Body of pancreas (tissue), 4 donors: ENCODE measurements at regions not wholly inside any gene's neighbourhood (a gene's known extent, or its start where the extent isn't known, plus 50 kb on each side); places are given as distances from the start of the nearest gene placed in this dataset.

Source experiments
- ATAC-seq: fragments of 150-250 bp; one replicate; pipeline ENCODE4 v1.9.1; 2016
- DNase-seq, 4 donors: peaks; one replicate each; pipeline ENCODE4 v3.0.0-alpha.2; 2019
- H3K27ac ChIP-seq, 4 donors: fragments of 200-600 bp; sonication (generic); 1 replicate in 3 of 4; 2 replicates in 1 of 4; pipeline versions ENCODE4 v1.5.1 to v1.6.1; 2016 to 2019; ENCODE audit warnings: mild to moderate bottlenecking in 1 of 4, mixed read lengths in 1 of 4, moderate library complexity in 1 of 4
- H3K27me3 ChIP-seq, 2 donors: fragments of 200-600 bp; sonication (generic); one replicate each; pipeline ENCODE4 v1.6.0; 2016; ENCODE audit warnings: mild to moderate bottlenecking in 1 of 2
- H3K36me3 ChIP-seq, 2 donors: fragments of 200-600 bp; sonication (generic); replicated peaks in 1 of 2; 2 replicates each; pipeline ENCODE4 v1.5.1; 2016; ENCODE audit warnings: low read depth in 2 of 2; ENCODE audit not compliant: insufficient read depth in 1 of 2
- H3K4me1 ChIP-seq: fragments of 200-600 bp; sonication (generic); one replicate; pipeline ENCODE4 v1.6.0; 2016
- H3K4me3 ChIP-seq, 2 donors: fragments of 200-600 bp; sonication (generic); 1 replicate in 1 of 2; 2 replicates in 1 of 2; pipeline ENCODE4 v1.5.1; 2016 to 2019
- H3K9me3 ChIP-seq, 3 donors: fragments of 200-600 bp; sonication (generic); 1 replicate in 2 of 3; 2 replicates in 1 of 3; pipeline ENCODE4 v1.5.1; 2016
- POLR2A ChIP-seq, 3 donors: fragments of 450-650 bp; IDR thresholded peaks; one replicate each; pipeline ENCODE4 v1.6.1; 2016; ENCODE audit warnings: antibody characterized with exemption in 3 of 3, mild to moderate bottlenecking in 2 of 3
- WGBS, 2 donors: methylation state at CpG; one replicate each; pipeline ENCODE4 v1.1.5; 2017; 5-methylcytosine and 5-hydroxymethylcytosine counted together
- intact Hi-C: fragments of 100-400 bp; cut with DNase I; formaldehyde crosslinking; loops from one replicate; pipeline ENCODE4 v1.15.1; 2023
- TF ChIP-seq, protein P1 (sequence below), 7 experiments: fragments of 450-650 bp in 4 of 7; fragments of 200-600 bp in 3 of 7; sonication (generic) in 3 of 7; IDR thresholded peaks; one replicate each; pipeline ENCODE4 v1.5.1; 2016 to 2019; ENCODE audit warnings: antibody characterized with exemption in 7 of 7

DNA sequence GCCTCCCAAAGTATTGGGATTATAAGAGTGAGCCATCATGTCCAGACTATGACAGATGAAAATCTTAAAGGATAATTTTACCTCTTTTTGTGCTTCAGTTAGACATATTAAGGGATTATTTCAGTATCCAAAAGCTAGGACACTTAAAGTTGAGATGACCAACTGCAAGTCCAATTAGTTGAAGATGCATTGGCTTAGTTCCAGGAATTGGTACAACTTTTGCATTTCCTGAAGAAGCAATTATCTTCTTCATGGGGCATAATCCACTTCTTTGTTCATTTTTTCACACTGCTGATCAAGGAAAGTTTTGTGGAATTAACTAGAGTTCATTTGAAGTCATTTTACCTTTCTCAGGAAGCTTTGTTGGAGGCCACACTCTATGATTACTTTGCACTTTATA, 72.0 kb upstream of the HECW1 start:
- ATAC-seq = no peak
- no peak for TF ChIP-seq POLR2A (IDR thresholded peaks at IDR 0.05)
- TF ChIP-seq, protein P1, sequence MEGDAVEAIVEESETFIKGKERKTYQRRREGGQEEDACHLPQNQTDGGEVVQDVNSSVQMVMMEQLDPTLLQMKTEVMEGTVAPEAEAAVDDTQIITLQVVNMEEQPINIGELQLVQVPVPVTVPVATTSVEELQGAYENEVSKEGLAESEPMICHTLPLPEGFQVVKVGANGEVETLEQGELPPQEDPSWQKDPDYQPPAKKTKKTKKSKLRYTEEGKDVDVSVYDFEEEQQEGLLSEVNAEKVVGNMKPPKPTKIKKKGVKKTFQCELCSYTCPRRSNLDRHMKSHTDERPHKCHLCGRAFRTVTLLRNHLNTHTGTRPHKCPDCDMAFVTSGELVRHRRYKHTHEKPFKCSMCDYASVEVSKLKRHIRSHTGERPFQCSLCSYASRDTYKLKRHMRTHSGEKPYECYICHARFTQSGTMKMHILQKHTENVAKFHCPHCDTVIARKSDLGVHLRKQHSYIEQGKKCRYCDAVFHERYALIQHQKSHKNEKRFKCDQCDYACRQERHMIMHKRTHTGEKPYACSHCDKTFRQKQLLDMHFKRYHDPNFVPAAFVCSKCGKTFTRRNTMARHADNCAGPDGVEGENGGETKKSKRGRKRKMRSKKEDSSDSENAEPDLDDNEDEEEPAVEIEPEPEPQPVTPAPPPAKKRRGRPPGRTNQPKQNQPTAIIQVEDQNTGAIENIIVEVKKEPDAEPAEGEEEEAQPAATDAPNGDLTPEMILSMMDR (IDR thresholded peaks at IDR 0.05) = no peak
- Histone ChIP-seq H3K4me1 (no peaks in the 10 kb centered on the region), H3K36me3 (no peaks in the 10 kb centered on the region), H3K9me3 (no peaks in the 10 kb centered on the region), H3K27ac (no peak overlapping the region), H3K27me3 (no peaks in the 10 kb centered on the region), H3K4me3 (no peak overlapping the region)
- intact Hi-C loops = no loop called here
- DNase-seq = no peak

- 38 to 56% methylated on average over 2 of the region's 2 CpGs for whole genome bisulfite sequencing, 2 donors
- H3K4me1 ChIP-seq = no peaks in the 10 kb centered on the region
- TF ChIP-seq, protein P1 (IDR thresholded peaks at IDR 0.05) = no peak
- TF ChIP-seq POLR2A (IDR thresholded peaks at IDR 0.05) = no peak
- ATAC-seq (no peak), DNase-seq (no peak)
- no peak overlapping the region for H3K27ac ChIP-seq
- intact Hi-C loops = no loop called here
- no peaks in the 10 kb centered on the region for H3K36me3 ChIP-seq
- H3K27me3 ChIP-seq = no peaks in the 10 kb centered on the region
- no peaks in the 10 kb centered on the region for H3K9me3 ChIP-seq
- H3K4me3 ChIP-seq = no peak overlapping the region
These were observed 71.3 kb upstream of the HECW1 start for GRCh38 chr7:43041105-43041504.

DNA sequence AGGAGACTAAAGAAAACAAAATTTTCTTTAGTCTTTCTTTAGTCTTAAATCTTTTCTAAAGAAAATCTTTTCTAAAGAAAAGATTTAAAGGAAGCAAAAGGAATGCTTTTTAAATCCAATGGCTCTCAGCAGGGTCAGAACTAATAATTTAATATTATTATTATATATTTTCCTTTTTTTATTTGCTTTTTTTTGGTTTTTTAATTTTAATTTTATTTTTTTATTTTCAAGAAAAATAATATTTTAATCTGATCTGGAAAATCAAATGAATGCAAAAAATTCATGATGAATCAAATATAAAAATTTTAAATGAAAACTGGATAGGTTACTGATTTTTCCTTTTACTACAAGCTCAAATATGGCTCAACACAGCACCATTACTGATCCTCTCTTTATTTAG, 70.7 kb upstream of the HECW1 start:
- H3K9me3 ChIP-seq = no peaks in the 10 kb centered on the region
- TF ChIP-seq, protein P1 (IDR thresholded peaks at IDR 0.05) = no peak
- TF ChIP-seq POLR2A (IDR thresholded peaks at IDR 0.05) = no peak
- H3K36me3 ChIP-seq = no peaks in the 10 kb centered on the region
- DNase-seq (no peak), ATAC-seq (no peak)
- H3K4me3 ChIP-seq = no peak overlapping the region
- no peak overlapping the region for H3K27ac ChIP-seq
- intact Hi-C loops = no loop called here
- H3K4me1 ChIP-seq = no peaks in the 10 kb centered on the region
- H3K27me3 ChIP-seq = no peaks in the 10 kb centered on the region

GRCh38 chr7:43042302-43042701, 70.1 kb upstream of the HECW1 start:
- Histone ChIP-seq H3K4me1 (no peaks in the 10 kb centered on the region), H3K27ac (no peak overlapping the region), H3K36me3 (no peaks in the 10 kb centered on the region), H3K9me3 (no peaks in the 10 kb centered on the region), H3K4me3 (no peak overlapping the region), H3K27me3 (no peaks in the 10 kb centered on the region)
- DNase-seq (no peak), ATAC-seq (no peak)
- intact Hi-C loops = no loop called here
- 68 to 69% methylated on average over 3 of the region's 3 CpGs for WGBS, 2 donors
- TF ChIP-seq, protein P1 (IDR thresholded peaks at IDR 0.05) = no peak
- TF ChIP-seq POLR2A (IDR thresholded peaks at IDR 0.05) = no peak

GRCh38 chr7:43044511-43044910, 67.9 kb upstream of the HECW1 start:
- no peak for TF ChIP-seq POLR2A (IDR thresholded peaks at IDR 0.05)
- TF ChIP-seq, protein P1 (IDR thresholded peaks at IDR 0.05) = no peak
- DNase-seq = no peak

More at GRCh38 chr7:43044511-43044910, 67.9 kb upstream of the HECW1 start:
- WGBS, 2 donors = 42 to 66% methylated on average over 1 of the region's 1 CpG
- H3K36me3 ChIP-seq = no peaks in the 10 kb centered on the region
- intact Hi-C loops = no loop called here
- no peak for ATAC-seq
- H3K27ac ChIP-seq = no peak overlapping the region
- H3K9me3 ChIP-seq = no peaks in the 10 kb centered on the region
- H3K27me3 ChIP-seq = no peaks in the 10 kb centered on the region
- no peak overlapping the region for H3K4me3 ChIP-seq
- no peaks in the 10 kb centered on the region for H3K4me1 ChIP-seq
